CD4-positive, alpha-beta T cell (primary cell): ENCODE measurements at regions not wholly inside any gene's neighbourhood (a gene's known extent, or its start where the extent isn't known, plus 50 kb on each side); places are given as distances from the start of the nearest gene placed in this dataset.

Experiments used
- ATAC-seq: fragments of 200-7000 bp; cut with Tn5 transposase; one replicate; pipeline ENCODE4 v1.10.0; 2022; ENCODE audit warnings: mild to moderate bottlenecking; ENCODE audit not compliant: poor library complexity
- CTCF ChIA-PET: fragments of 350-600 bp; sonication (Branson Sonifier 250); formaldehyde crosslinking; loops from one replicate; lab custom pipeline; 2021; ENCODE audit warnings: antibody characterized with exemption, inconsistent platforms; lab: Charles Lee
- POLR2A ChIA-PET: fragments of 350-600 bp; sonication (Branson Sonifier 250); formaldehyde crosslinking; loops from one replicate; lab custom pipeline; 2021; ENCODE audit warnings: antibody characterized with exemption, inconsistent platforms; lab: Charles Lee
- DNase-seq, 14 experiments: peaks; one replicate each; pipeline ENCODE4 v3.0.0-alpha.2; 2013 to 2020; ENCODE audit warnings: mixed read lengths in 2 of 14
- H3K27ac ChIP-seq, 2 donors: one replicate each; pipeline versions ENCODE4 v1.5.1 to v1.7.0; 2013; ENCODE audit warnings: low read length in 2 of 2, low read depth in 1 of 2, mild to moderate bottlenecking in 1 of 2
- H3K27me3 ChIP-seq, 2 experiments: 1 replicate in 1 of 2; 2 replicates in 1 of 2; pipeline versions ENCODE4 v1.6.1 to v1.7.0; 2013; ENCODE audit warnings: low read length in 2 of 2, control low read depth in 1 of 2, mild to moderate bottlenecking in 1 of 2, moderate library complexity in 1 of 2; ENCODE audit not compliant: insufficient read depth in 2 of 2, control insufficient read depth in 1 of 2
- H3K36me3 ChIP-seq: one replicate; pipeline ENCODE4 v1.6.1; 2013; ENCODE audit warnings: low read length, control low read depth; ENCODE audit not compliant: insufficient read depth
- H3K4me1 ChIP-seq: one replicate; pipeline ENCODE4 v1.6.1; 2013; ENCODE audit warnings: low read length, control low read depth; ENCODE audit not compliant: insufficient read depth
- H3K4me3 ChIP-seq: one replicate; pipeline ENCODE4 v1.5.1; 2013; ENCODE audit warnings: mild to moderate bottlenecking, low read length, moderate library complexity
- H3K9me3 ChIP-seq, 2 experiments: 1 replicate in 1 of 2; 2 replicates in 1 of 2; pipeline versions ENCODE4 v1.6.1 to v1.7.0; 2013; ENCODE audit warnings: low read length in 2 of 2, mild to moderate bottlenecking in 2 of 2, control low read depth in 1 of 2, moderate library complexity in 1 of 2; ENCODE audit not compliant: control insufficient read depth in 1 of 2, insufficient read depth in 1 of 2
- H3K27ac Mint-ChIP-seq: one replicate; pipeline ENCODE4 v1.8.0; 2020; ENCODE audit warnings: mixed read lengths
- H3K27me3 Mint-ChIP-seq: one replicate; pipeline ENCODE4 v1.8.0; 2021; ENCODE audit warnings: mixed read lengths
- H3K36me3 Mint-ChIP-seq: one replicate; pipeline ENCODE4 v1.8.0; 2021; ENCODE audit warnings: low read depth, mixed read lengths
- H3K4me1 Mint-ChIP-seq: one replicate; pipeline ENCODE4 v1.8.0; 2021; ENCODE audit warnings: low read depth, mixed read lengths
- H3K4me3 Mint-ChIP-seq: one replicate; pipeline ENCODE4 v1.8.0; 2020; ENCODE audit warnings: mild to moderate bottlenecking, mixed read lengths
- H3K9me3 Mint-ChIP-seq: one replicate; pipeline ENCODE4 v1.8.0; 2020; ENCODE audit warnings: mixed read lengths
- CTCF ChIP-seq: fragments of 200-600 bp; IDR thresholded peaks from one replicate; pipeline ENCODE4 v1.8.0; 2022; ENCODE audit warnings: antibody characterized with exemption, mild to moderate bottlenecking
- intact Hi-C, 2 experiments: fragments of 100-400 bp; cut with DNase I in 1 of 2; cut with micrococcal nuclease in 1 of 2; formaldehyde crosslinking; loops; one replicate each; pipeline versions ENCODE4 v1.15.1 to v1.9.0; 2023 to 2025; cut with DNase I, micrococcal nuclease

GRCh38 chr1:166470441-166470840 is 303.6 kb upstream of the FAM78B start:
- H3K9me3 Mint-ChIP-seq: no peaks in the 10 kb centered on the region
- H3K4me1 ChIP-seq: no peaks in the 10 kb centered on the region
- H3K4me1 Mint-ChIP-seq: no peaks in the 10 kb centered on the region
- ATAC-seq (no peak), DNase-seq (no peak)
- CTCF ChIA-PET: interaction anchor here (2.9 kb wide), 1 partner anchor 8 kb away, joined by 8 read pairs; no protein-coding TSS in a partner anchor
- intact Hi-C loops: no loop called here
- POLR2A ChIA-PET: no interaction called here
- H3K36me3 ChIP-seq: no peaks in the 10 kb centered on the region
- peaks cover 63% of the 10 kb centered on the region for H3K27me3 Mint-ChIP-seq
- H3K27ac ChIP-seq: no peak overlapping the region
- no peaks in the 10 kb centered on the region for H3K9me3 ChIP-seq
- H3K27me3 ChIP-seq: peaks cover 13 to 15% of the 10 kb centered on the region in 2 experiments
- no peaks in the 10 kb centered on the region for H3K36me3 Mint-ChIP-seq
- no peak overlapping the region for H3K4me3 ChIP-seq
- TF ChIP-seq CTCF: no peak
- H3K4me3 Mint-ChIP-seq: no peak overlapping the region
- no peak overlapping the region for H3K27ac Mint-ChIP-seq

- Mint-ChIP-seq H3K4me3 (no peak overlapping the region), H3K27me3 (peaks cover 63% of the 10 kb centered on the region), H3K4me1 (no peaks in the 10 kb centered on the region), H3K27ac (no peak overlapping the region), H3K36me3 (no peaks in the 10 kb centered on the region), H3K9me3 (no peaks in the 10 kb centered on the region)
- Histone ChIP-seq H3K4me1 (no peaks in the 10 kb centered on the region), H3K9me3 (no peaks in the 10 kb centered on the region), H3K27ac (no peak overlapping the region), H3K36me3 (no peaks in the 10 kb centered on the region), H3K27me3 (peaks cover 13 to 15% of the 10 kb centered on the region in 2 experiments), H3K4me3 (no peak overlapping the region)
- ATAC-seq (no peak), DNase-seq (no peak)
- CTCF ChIA-PET: interaction anchor here (2.9 kb wide), 1 partner anchor 8 kb away, joined by 8 read pairs; no protein-coding TSS in a partner anchor
- TF ChIP-seq CTCF: no peak
- intact Hi-C loops: no loop called here
- POLR2A ChIA-PET: no interaction called here
Measured at GRCh38 chr1:166471359-166471758, 304.6 kb upstream of the FAM78B start.

GRCh38 chr1:166479052-166479631 is 312.3 kb upstream of the FAM78B start:
- intact Hi-C loops: loop anchor here (2.0 to 5.0 kb wide), 3 partner anchors 550 to 1087 kb away; no protein-coding TSS in a partner anchor
- DNase-seq: peak in 12 of 14 experiments; percentile 12 to 72 (median 44)
- Histone ChIP-seq H3K4me3 (no peak overlapping the region), H3K27ac (no peak overlapping the region), H3K36me3 (no peaks in the 10 kb centered on the region), H3K27me3 (no peaks in the 10 kb centered on the region), H3K9me3 (no peaks in the 10 kb centered on the region), H3K4me1 (no peaks in the 10 kb centered on the region)
- CTCF ChIA-PET: interaction anchor here (1.1 to 2.4 kb wide), 5 partner anchors 9 to 878 kb away, joined by 3 to 13 read pairs (median 7); no protein-coding TSS in a partner anchor
- H3K4me1 Mint-ChIP-seq: no peaks in the 10 kb centered on the region
- POLR2A ChIA-PET: interaction anchor here (1.3 to 1.7 kb wide), 2 partner anchors 11 to 44 kb away, joined by 4 to 10 read pairs; no protein-coding TSS in a partner anchor
- ATAC-seq: peak; percentile 29
- no peaks in the 10 kb centered on the region for H3K27me3 Mint-ChIP-seq
- no peak overlapping the region for H3K27ac Mint-ChIP-seq
- TF ChIP-seq CTCF: peak; percentile 89
- H3K9me3 Mint-ChIP-seq: no peaks in the 10 kb centered on the region
- no peak overlapping the region for H3K4me3 Mint-ChIP-seq
- H3K36me3 Mint-ChIP-seq: no peaks in the 10 kb centered on the region
